ENCODE measurements at regions not wholly inside any gene's neighbourhood (a gene's known extent, or its start where the extent isn't known, plus 50 kb on each side); places are given as distances from the start of the nearest gene placed in this dataset.

- no peak for TF ChIP-seq EZH2phosphoT487 (conservative IDR thresholded peaks at IDR 0.05; ENCODE audit: low read length)
- TF ChIP-seq, protein P1, sequence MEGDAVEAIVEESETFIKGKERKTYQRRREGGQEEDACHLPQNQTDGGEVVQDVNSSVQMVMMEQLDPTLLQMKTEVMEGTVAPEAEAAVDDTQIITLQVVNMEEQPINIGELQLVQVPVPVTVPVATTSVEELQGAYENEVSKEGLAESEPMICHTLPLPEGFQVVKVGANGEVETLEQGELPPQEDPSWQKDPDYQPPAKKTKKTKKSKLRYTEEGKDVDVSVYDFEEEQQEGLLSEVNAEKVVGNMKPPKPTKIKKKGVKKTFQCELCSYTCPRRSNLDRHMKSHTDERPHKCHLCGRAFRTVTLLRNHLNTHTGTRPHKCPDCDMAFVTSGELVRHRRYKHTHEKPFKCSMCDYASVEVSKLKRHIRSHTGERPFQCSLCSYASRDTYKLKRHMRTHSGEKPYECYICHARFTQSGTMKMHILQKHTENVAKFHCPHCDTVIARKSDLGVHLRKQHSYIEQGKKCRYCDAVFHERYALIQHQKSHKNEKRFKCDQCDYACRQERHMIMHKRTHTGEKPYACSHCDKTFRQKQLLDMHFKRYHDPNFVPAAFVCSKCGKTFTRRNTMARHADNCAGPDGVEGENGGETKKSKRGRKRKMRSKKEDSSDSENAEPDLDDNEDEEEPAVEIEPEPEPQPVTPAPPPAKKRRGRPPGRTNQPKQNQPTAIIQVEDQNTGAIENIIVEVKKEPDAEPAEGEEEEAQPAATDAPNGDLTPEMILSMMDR (IDR thresholded peaks at IDR 0.05; ENCODE audit: insufficient read depth, low read length, poor library complexity, severe bottlenecking), result no peak
Measured at GRCh38 chr2:71879509-71880184, 268.0 kb downstream of the CYP26B1 start.
